IPS-15b (cell line): ENCODE measurements at regions not wholly inside any gene's neighbourhood (a gene's known extent, or its start where the extent isn't known, plus 50 kb on each side); places are given as distances from the start of the nearest gene placed in this dataset.

ENCODE experiments used
- H3K27me3 ChIP-seq: one replicate; pipeline ENCODE4 v1.6.1; 2013; ENCODE audit warnings: low read length; ENCODE audit not compliant: control insufficient read depth, insufficient read depth
- H3K36me3 ChIP-seq: one replicate; pipeline ENCODE4 v1.6.1; 2013; ENCODE audit warnings: low read length; ENCODE audit not compliant: control insufficient read depth, insufficient read depth
- H3K4me1 ChIP-seq: one replicate; pipeline ENCODE4 v1.6.1; 2013; ENCODE audit warnings: mild to moderate bottlenecking, low read length; ENCODE audit not compliant: control insufficient read depth, insufficient read depth
- H3K4me3 ChIP-seq: one replicate; pipeline ENCODE4 v1.5.1; 2013; ENCODE audit warnings: low read depth, low read length
- H3K9ac ChIP-seq: one replicate; pipeline ENCODE4 v1.6.1; 2013; ENCODE audit warnings: low read depth, mild to moderate bottlenecking, low read length
- H3K9me3 ChIP-seq: one replicate; pipeline ENCODE4 v1.6.1; 2013; ENCODE audit warnings: mild to moderate bottlenecking, low read length; ENCODE audit not compliant: control insufficient read depth, insufficient read depth

DNA sequence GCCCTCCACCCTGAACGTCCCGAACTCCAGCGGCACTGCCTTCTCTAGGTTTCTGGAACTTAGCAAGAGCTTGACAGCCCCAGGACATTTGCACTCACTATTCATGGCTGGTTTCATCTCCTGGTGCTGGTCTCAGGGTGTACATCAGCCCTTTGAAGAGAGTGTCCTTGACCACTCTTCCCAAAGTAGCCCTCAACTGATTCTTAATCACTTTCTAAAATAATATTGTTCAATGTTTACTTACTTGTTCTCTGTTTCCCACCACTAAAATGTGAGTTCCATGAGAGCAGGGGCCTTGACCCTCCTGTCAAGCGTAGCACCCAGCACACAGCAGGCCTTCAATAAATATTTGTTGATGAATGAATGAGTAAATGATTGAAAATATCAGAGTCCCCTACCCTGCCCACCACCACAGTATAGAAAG lies 262.5 kb downstream of the RHOU start:
- Histone ChIP-seq H3K27me3 (no peaks in the 10 kb centered on the region), H3K9me3 (no peaks in the 10 kb centered on the region), H3K4me1 (no peaks in the 10 kb centered on the region), H3K9ac (no peak overlapping the region), H3K36me3 (no peaks in the 10 kb centered on the region), H3K4me3 (no peak overlapping the region)

DNA sequence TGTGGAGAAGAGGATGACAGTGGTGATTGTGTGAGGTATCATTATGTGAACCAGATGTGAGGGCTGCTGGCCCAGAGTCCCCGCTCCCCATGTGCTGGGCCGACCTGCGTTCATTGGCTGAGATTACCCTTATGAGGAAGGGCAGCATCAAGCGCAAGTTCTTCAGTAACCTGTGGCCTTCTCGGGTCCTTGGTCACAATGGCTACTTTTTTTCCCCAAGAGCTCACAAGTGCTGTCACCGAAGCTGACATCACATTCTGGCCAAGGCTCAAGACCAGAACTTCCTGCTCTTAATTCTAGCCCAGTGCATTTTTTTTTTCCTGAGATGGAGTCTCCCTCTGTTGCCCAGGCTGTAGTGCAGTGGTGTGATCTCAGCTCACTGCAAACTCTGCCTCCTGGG lies 262.9 kb downstream of the RHOU start:
- no peaks in the 10 kb centered on the region for H3K27me3 ChIP-seq
- H3K9ac ChIP-seq = no peak overlapping the region
- H3K9me3 ChIP-seq = no peaks in the 10 kb centered on the region
- H3K36me3 ChIP-seq = no peaks in the 10 kb centered on the region
- no peaks in the 10 kb centered on the region for H3K4me1 ChIP-seq
- H3K4me3 ChIP-seq = no peak overlapping the region

DNA sequence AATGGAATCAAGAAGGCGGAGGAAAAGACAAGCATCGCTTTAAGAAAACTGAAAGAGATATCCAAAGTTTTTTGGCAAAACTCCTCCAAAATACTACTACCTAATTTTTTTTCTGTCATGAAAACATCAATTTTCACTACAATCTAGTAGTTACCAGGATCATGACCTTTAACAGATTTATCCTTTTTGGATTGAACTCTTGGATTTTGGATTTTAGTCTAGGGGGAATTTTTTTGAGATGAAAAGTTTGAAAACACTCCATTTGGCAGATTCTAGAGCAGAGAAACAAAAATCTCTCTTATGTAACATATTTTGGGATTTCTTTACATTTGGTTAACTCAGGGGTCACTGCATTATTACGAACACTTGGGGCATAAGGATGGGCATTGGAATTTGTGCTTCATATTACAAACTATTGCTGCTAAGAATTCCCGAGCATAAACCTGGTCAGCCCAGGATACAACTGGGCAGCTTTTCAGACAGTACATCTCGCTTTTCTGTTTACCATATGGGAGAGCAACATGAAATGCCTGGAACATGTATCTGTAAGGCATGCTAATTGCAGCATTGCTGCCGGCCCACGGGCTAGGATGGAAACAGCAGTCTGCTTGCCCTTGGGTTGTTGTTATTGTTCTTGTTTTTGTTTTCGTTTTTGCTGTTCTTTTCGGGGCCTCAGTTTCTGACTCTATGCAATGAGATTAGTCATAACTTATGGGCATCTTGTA lies 264.3 kb downstream of the RHOU start:
- no peaks in the 10 kb centered on the region for H3K36me3 ChIP-seq

DNA sequence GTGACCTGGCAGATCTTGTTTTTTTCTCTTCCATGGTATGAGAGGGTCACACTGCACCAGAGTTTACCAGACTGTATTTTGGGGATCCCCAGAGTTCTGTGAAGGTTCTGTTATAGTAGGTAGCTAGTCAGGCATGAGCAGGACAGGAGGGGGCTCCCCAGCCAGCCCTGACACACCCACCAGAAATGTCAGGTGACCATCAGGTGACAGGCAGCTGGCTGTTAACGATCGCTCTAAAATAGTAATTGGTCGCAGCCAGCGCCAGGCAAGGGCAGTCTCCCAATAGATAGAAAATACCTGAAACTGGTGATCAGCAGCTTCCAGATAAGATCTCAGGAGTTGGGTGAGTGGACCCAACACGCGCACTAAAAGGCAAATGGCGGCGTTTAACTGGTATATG lies 264.9 kb downstream of the RHOU start:
- H3K27me3 ChIP-seq = no peaks in the 10 kb centered on the region
- H3K4me1 ChIP-seq = no peaks in the 10 kb centered on the region
- H3K9ac ChIP-seq = no peak overlapping the region
- no peaks in the 10 kb centered on the region for H3K36me3 ChIP-seq
- H3K9me3 ChIP-seq = no peaks in the 10 kb centered on the region
- no peak overlapping the region for H3K4me3 ChIP-seq

More for the DNA sequence above, 264.3 kb downstream of the RHOU start:
- Histone ChIP-seq H3K4me1 (no peaks in the 10 kb centered on the region), H3K4me3 (no peak overlapping the region), H3K9me3 (no peaks in the 10 kb centered on the region), H3K27me3 (no peaks in the 10 kb centered on the region), H3K9ac (no peak overlapping the region)

DNA sequence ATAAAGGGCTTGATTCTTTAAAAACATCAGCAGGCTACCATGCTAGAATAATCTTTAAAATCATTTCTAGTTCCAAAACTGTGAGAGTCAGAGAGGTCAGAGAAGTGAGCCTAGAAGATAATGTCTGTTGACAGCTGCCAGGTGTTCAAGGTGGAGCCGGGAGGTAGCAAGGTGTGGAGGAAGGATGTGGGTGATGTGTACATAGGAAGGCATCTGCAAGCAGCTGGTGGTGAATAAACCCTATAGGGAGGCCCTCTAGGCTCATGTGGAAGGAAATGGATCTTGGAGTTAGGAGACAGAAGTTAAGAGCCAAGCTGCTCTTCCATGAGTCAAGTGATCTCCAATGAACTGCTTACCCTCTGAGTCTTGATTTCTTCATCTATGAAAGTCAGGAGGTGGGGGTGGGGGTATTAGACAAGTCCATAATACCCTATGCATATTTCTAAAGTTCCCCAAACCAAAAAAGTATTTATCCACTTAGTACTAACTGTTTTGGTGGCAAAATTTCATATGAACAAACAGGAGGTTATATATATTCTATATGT lies 266.3 kb downstream of the RHOU start:
- Histone ChIP-seq H3K4me1 (no peaks in the 10 kb centered on the region), H3K36me3 (no peaks in the 10 kb centered on the region), H3K9ac (no peak overlapping the region), H3K27me3 (no peaks in the 10 kb centered on the region), H3K9me3 (no peaks in the 10 kb centered on the region), H3K4me3 (no peak overlapping the region)

DNA sequence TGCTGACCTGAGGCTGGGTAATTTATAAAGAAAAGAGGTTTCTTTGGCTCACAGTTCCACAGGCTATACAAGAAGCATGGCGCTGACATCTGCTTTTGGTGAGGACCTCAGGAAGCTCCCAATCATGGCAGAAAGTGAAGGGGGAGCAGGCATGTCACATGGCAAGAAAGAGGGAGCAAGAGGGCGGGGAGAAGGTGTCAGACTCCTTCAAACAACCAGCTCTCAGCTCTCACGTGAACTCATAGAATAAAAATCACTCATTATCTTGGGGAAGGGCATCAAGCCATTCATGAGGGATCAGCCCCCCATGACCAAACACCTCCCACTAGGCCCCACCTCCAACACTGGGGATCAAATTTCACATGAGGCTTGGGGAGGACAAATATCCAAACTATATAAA lies 266.8 kb downstream of the RHOU start:
- Histone ChIP-seq H3K4me3 (no peak overlapping the region), H3K36me3 (no peaks in the 10 kb centered on the region), H3K27me3 (no peaks in the 10 kb centered on the region)

DNA sequence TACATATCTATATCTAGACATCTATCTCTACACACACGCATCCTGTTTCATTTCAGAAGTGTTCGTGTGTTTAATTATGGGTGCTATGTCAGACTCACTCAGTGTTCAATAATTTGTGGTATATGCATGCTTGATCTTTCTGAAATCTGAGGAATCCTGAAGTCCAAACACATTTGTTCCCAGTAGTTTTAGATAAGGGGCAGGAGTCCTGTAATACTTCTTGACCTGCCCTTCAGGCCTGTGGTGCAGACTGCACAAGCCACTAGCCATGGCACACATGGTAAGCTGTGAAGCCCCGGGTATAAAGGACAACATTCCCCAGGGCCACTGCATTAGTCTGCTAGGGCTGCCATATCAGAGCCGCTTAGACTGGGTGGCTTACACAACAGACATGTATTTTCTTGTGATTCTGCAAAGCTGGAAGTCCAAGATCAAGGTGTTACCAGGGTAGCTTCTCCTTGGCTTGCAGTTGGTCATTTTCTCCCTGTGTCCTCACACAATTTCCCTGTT lies 267.2 kb downstream of the RHOU start:
- no peaks in the 10 kb centered on the region for H3K4me1 ChIP-seq
- no peaks in the 10 kb centered on the region for H3K27me3 ChIP-seq
- H3K9me3 ChIP-seq = no peaks in the 10 kb centered on the region
- no peak overlapping the region for H3K4me3 ChIP-seq
- no peaks in the 10 kb centered on the region for H3K36me3 ChIP-seq
- no peak overlapping the region for H3K9ac ChIP-seq

More for the DNA sequence above, 266.8 kb downstream of the RHOU start:
- H3K4me1 ChIP-seq = no peaks in the 10 kb centered on the region
- H3K9me3 ChIP-seq = no peaks in the 10 kb centered on the region
- no peak overlapping the region for H3K9ac ChIP-seq

DNA sequence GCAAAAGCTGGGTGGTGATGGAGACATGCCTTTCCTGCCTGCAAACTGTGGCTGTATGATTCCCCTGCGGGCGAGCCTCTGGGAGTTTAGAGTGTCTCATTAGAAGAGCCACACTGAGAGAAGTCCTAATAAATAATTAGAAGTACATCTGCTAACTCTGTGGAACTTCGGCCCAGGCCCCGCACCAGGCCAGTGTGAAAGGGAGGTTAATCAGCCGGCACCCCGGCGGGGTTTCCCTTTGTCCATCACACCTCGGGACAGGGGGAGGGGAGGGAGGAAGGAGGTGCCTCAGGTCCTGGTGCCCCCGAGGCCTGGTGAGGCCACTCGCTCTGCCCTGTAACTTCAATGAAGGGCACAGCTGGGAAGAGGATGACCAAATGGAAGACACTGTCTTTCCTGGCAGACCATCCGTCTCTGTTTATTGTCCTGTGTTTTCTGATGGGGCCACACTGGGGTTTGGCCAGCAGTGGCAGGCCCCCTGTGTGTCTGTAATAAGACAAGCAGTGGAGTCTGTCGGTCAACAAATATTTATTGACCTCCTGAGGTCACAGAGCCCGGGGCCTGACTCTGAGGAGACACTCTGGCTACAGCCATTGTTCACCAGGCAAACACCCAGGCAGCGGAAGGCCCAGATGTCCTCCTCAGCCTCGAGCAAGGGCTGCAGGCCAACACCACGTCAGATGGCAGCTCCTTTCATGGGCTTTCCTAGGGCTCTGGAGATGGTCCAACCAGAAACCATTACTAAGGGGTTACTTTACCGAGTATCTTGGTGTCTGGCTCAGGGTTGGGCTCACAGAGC lies 267.5 kb upstream of the RAB4A start:
- no peak overlapping the region for H3K4me3 ChIP-seq
- no peak overlapping the region for H3K9ac ChIP-seq
- H3K27me3 ChIP-seq = no peaks in the 10 kb centered on the region
- no peaks in the 10 kb centered on the region for H3K36me3 ChIP-seq
- H3K9me3 ChIP-seq = no peaks in the 10 kb centered on the region
- no peaks in the 10 kb centered on the region for H3K4me1 ChIP-seq

DNA sequence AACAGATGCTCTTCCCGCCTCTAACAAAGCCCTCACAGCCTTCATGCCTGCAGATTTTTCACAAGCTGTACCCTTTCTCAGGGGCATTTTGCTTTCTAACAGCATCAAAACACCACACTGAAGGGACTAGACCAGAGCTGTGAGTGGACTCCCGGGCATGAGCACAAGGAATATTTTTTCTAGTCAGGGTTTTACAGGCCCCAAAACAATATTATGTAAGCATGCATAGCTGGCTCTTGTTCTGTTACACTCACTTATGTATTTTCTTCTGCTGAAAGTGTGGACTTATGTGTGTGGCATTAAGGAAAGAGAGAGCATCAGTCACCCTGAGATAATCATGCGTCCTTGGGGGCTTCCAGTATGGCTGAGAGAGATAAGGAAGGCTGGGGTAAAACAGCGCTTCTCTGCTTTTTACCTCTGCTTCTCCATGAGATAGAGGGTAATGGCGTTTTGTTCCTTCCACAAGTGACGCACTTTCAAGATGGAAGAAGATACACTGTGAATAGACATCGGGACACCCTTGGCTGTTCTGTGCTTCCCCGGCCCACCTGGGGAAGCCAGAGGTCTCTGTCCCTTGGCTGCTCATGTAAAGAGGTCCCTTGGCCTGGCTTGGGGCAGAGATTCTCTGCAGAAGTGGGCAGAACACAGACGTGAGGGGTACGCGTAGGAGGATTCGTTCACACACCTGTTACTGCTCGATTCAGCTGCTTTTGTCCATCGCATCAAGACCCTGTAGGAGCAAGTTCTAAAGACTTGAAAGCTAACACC lies 266.7 kb upstream of the RAB4A start:
- Histone ChIP-seq H3K4me3 (no peak overlapping the region), H3K9me3 (no peaks in the 10 kb centered on the region), H3K36me3 (no peaks in the 10 kb centered on the region), H3K4me1 (no peaks in the 10 kb centered on the region), H3K27me3 (no peaks in the 10 kb centered on the region), H3K9ac (no peak overlapping the region)

DNA sequence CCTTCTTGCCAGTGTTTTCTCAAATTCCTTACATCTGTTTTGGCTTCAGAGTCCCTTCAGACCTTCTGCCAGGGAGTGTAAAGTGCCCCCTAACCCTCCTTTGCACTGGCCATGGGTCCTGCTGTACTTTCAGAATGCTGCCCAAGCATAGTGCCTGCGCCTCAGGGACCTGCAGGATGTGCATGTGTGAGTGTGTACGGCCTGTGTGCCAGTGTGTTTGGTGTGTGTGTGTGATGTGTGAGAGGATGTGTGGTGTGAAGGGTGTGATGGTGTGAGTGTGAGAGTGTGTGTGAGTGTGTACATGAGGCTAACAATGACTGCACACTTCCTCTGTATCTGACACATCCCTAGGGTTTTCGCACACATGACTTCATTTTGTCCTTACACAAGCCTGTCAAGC lies 265.8 kb upstream of the RAB4A start:
- no peaks in the 10 kb centered on the region for H3K27me3 ChIP-seq
- no peaks in the 10 kb centered on the region for H3K4me1 ChIP-seq
- H3K9ac ChIP-seq = no peak overlapping the region
- H3K4me3 ChIP-seq = no peak overlapping the region
- no peaks in the 10 kb centered on the region for H3K9me3 ChIP-seq
- no peaks in the 10 kb centered on the region for H3K36me3 ChIP-seq

DNA sequence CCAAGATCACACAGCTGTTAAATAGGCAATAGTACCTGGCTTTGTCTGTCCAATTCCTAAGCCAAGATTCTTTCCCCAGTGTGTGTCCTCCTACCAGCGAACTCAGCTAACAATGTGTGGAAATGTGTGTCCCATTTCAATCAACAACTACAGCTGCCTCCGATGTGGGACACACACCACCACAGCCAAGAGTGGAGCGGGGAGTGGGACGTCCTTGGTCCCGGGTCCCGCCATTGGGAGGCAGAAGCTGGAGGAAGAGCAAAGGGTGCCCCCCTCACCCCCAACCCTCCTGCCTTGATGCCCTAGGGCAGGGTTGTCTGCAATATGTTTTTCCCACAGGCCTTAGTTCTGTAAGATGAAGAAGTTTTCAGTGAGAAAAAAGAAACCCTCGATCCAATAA lies 265.4 kb upstream of the RAB4A start:
- no peaks in the 10 kb centered on the region for H3K4me1 ChIP-seq
- no peak overlapping the region for H3K9ac ChIP-seq
- H3K27me3 ChIP-seq = no peaks in the 10 kb centered on the region
- H3K4me3 ChIP-seq = no peak overlapping the region
- H3K9me3 ChIP-seq = no peaks in the 10 kb centered on the region
- no peaks in the 10 kb centered on the region for H3K36me3 ChIP-seq
